Activated gamma-delta T cell treated with Interleukin-2 at 50 U/mL for 16 hours (primary cell): ENCODE measurements at regions not wholly inside any gene's neighbourhood (a gene's known extent, or its start where the extent isn't known, plus 50 kb on each side); places are given as distances from the start of the nearest gene placed in this dataset.
"Not testable (repeated sequence)": the region's sequence is repeated elsewhere in the genome, so short reads cannot be mapped to it uniquely, and the experiment has no call there.

ENCODE experiments used
- DNase-seq: peaks from one replicate; pipeline ENCODE4 v3.0.0-alpha.2; 2020

DNA sequence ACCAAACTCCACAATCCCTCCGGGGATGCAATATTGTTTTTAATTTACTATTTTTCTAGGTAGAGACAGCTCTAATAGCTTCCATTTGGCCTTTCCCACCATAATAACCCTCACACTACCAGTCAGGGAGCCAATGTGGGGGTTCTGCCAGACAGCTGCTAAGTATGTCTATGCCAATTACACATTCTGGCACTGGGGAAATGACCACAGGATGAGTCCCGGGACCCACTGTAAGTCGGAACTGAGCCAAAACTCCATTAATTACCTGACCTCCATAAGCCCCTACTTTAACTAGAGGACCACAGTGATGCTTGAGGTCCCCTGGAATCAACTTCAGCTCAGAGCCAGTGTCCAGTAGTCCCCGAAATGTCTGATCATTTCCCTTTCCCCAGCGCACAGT, 95.2 kb upstream of the USP25 start:
- DNase-seq: not testable (repeated sequence)

DNA sequence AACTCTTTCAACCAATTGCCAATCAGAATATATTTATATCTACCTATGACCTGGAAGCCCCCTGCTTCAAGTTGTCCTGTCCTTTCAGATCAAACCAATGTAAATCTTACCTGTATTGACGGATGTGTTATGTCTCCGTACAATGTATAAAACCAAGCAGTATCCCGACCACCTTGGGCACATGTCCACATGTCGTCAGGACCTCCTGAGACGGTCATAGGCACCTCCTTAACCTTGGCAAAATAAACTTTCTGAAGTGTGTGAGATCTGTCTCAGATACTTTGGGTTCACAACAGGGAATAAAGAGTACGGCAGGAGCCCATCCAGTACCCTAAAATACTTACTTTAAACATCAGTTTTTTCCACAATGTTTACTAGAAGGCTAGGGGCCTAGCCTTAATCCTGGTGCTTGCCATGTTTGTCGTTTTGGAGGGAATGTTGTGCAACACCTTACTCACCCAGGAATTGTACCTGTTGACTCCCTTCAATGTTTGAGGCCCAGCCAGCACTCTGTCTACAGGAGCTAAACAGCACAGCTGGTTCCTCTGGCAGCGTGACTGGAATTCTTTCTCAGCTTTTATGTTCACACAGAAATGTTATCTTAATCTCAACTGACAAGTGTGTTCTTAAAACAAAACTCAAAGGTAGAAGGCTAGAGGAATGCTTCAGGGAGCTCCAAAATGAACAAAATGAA, 90.8 kb upstream of the USP25 start:
- no peak for DNase-seq

DNA sequence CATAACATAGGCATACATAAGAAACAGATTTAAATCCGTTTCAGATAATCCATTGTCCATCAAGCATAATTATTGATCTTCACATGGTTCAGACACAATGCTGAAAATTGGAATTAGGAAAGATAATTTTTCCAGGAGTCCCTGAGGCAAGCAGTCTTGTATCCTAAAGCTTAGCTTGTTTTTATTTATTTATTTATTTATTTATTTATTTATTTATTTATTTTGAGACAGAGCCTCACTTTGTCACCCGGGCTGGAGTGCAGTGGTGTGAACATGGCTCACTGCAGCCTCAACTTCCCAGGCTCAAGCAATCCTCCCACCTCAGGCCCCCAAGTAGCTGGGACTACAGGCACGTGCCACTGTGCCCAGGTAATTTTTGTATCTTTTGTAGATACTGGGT, 89.7 kb upstream of the USP25 start:
- DNase-seq: not testable (repeated sequence)

DNA sequence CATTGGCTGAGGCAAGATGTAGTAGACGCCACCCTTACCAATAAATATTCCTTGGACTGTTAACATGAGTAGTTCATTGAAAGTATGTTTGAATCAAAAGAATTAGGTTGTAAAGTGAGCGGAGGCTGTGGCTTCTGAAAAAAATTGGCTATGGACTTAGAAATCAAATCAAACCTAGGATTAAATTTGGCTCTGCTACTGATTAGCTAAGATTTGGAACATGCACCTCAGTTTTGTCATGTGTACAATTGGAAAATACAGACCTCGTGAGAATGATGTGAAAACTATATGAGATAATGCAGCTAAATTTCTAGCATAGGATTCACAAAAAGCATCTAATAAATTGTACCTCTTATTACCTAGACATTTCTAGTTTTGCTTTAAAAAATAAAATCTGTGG, 85.3 kb upstream of the USP25 start:
- no peak for DNase-seq

DNA sequence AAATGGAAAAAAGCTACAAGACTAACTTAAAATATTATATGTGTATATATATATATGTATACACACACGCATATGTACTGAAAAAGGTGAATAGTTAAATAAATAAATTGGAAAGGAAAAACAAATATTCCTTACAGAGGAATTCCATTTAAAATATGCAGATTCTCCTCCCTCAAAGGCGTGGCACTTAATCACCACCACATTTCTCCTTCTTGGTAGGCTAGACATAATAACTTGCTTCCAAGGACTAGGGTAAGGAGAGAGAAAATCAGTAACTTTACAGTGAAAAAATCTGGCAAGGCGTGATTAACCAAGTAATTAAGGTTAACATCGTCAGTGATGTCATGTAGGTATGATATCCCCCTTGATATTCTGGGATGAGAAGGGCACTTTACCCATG, 84.0 kb upstream of the USP25 start:
- no peak for DNase-seq

DNA sequence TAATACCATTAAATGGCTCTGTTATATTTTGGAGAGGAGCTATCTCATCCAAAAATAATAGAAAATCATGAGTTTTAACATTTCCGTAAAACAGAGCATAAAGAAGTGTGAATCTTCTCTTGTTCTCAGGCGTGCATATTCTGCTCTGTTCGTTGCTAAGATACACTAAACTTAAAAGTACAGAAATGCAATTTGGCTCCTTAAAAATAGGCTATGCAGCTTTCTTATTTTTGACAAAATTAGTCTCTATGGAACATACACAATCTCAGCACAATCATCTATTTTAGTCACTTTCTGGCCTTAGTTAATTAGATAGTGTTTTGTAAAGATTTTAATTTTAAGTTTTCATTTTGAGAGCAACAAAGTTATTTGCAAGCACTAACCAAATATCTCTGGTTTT, 79.0 kb upstream of the USP25 start:
- no peak for DNase-seq

DNA sequence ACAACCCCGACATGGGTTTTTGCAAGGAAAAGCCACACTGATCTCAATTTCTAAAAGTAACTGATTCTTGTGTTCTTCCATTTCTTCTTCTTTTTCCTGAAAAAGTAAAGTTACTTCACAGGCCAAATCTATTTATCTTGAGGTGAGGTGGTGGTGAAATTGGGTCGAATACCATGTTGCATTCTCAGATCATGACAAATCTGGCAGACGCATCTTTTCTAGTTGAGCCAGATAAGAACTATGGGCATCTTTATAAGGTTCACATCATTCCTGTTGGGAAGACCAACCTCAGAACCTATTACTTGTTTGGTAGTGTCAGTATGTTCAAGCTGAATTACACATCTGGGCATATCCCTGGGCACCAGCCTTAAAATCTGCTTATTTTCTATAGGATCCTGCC, 78.6 kb upstream of the USP25 start:
- no peak for DNase-seq

DNA sequence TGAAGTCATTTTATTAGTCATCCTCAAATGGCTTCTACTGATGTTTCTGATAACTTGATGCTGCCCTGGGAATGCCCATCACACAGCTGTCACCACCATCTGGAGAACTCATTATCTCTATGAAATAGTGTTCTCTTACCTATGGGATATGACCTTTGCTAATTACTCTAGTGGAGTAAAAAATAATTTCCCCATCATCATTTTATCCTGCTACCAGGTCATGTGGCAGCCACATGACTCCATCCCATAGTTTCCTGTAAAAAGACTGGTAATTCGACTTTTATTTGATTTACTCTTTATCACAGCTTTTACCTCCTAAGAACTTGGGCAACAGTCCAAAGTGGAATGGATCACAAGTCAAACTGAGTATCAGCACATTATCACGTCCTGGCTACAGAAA, 76.1 kb upstream of the USP25 start:
- no peak for DNase-seq

DNA sequence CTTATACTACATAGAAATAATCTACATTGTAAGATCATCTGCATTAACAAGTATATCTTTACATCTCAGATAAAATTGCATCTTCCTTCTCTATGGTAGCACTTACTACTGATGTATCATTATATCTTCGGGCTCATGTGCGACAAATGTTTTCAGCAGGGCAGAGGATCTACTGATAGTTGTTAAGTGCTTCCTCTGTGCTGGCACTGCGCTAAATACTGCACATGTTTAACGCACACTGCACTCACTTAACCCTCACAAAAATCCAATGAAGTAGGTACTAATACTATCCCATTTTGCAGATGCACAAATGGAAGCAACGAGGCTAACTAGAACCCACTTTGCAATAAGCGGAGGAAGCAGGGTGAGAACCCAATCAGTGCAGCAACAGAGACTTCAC, 75.6 kb upstream of the USP25 start:
- DNase-seq: no peak

DNA sequence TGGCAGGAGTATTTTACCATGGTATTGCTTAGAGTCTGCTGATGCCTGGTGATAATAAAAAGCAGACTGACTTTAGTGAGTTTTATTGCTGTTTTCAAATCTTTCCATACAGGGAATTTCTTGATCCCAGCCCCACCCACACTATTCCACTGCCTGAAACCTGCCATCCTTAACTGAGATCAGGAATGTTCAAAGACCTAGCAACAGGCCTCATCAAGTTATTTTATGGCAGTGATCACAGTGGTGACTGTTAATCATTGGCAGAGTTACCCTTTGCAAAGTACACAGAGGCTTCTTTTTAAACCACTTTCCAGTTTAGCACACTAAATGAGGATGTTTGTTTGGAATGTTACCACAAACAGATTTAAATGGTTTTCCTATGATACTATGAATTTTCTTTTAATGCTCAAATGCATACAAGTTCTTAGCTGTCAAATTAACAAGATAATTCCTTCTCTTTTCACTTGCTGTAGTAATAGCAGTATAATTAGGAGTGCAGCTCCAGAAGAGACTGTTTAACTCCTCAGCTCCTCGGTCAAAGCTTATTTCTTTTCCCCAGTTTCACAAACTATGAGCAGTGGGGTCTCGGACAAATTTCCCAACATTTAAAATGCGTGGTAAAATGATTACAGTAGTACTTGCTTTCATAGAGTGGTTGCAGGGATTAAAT, 69.9 kb upstream of the USP25 start:
- no peak for DNase-seq

DNA sequence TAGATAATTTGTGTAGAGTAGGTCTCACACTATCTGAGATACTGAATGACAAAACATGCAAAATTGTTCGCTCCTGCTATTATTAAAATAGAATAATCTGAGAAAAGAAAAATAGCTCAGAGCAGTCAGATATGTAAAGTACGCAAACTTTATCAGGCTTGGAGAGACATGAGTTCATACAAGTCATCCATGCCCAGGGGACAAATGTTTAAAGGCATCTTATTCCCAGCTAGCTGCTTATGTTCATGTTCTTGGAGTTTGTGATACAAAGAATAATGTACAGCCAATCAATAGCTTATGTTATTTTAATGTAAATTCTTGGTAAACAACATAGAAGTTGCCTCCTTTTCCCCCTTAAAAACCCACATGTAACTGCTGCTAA, 69.4 kb upstream of the USP25 start:
- DNase-seq: no peak

DNA sequence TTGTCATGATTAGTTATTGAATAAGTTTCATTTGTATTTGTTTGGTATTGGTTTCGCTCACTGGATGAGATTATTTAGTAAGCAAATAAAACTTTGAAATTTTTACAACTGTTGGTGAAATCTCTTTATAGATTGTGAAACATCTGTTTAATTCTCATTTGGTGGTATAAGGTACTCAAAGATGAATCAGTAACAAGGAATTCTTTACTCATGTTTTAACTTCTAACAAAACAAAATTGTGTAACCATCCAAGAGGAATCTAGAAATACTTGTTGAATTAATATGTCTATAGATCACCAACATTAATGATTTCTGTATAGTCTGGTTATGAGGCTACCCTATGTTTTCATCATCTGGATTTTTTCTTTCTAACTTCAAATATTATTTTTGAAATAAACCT, 62.8 kb upstream of the USP25 start:
- DNase-seq: no peak

DNA sequence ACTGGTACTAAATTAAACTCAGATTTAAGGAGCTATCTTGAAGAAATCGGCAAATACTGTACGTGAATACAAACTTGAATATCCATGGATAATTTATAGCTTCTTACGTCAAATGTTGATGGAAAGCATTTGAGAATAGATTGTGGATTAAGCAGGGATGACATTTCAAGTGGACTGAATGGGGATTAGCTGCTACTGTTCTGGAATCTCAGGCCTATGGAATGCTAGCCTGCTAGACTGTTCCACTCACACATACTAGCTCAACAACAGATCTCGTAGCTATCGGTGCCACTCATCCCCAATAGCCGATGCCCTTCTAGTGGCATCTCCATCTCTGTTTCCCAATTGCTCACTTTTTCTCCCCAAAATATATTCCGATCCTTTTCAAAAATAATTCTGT, 62.0 kb upstream of the USP25 start:
- no peak for DNase-seq

DNA sequence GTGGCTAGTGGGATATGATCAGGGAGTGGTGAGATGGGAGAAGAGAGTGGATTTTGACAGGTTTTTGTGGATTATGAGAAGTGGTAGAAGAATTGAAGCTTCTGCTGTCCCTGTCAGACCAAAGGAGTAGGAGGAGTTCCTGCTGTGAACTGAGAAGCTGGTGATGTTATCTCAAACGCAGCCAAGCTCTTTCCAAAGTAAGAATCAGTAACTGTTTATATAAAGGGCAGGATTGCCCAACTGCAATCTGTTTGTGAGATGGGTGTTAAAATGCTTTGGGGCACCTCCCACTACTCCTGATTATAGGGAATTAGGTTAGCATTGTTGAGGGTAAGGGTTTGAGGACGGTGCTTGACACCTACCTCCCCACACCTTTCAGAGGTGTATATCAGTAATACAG, 60.5 kb upstream of the USP25 start:
- DNase-seq: no peak

DNA sequence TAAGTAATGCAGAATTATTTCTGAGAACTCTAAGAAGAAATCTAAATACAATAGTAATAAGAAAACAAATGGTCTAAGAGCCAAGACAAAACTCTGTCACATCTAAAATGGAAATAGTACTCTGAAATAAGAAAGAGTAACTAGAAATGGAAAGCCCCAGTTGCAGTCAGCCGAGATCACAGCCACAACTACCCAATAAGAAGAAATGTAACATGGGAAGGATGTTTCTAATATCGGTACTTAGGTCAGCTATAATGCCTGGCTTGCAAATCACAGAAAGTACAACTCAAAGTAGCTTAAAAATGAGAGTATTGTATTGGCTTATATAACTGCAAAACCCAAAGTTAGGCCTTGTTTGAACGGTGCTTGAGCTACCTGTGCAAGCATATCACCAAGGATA, 58.6 kb upstream of the USP25 start:
- DNase-seq: no peak

DNA sequence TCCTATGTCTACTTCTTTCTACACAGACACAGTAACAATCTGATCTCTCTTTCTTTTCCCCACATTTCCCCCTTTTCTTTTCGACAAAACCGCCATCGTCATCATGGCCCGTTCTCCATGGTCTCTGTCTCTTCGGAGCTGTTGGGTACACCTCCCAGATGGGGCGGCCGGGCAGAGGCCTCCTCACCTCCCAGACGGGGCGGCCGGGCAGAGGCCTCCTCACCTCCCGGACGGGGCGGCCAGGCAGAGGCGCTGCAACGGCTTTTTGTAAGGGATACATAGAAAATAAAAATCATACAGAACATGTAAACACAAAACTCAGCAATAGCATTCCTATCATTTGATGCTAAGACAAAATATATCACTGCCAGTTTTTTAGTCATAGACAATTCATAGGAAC, 57.2 kb upstream of the USP25 start:
- not testable (repeated sequence) for DNase-seq

DNA sequence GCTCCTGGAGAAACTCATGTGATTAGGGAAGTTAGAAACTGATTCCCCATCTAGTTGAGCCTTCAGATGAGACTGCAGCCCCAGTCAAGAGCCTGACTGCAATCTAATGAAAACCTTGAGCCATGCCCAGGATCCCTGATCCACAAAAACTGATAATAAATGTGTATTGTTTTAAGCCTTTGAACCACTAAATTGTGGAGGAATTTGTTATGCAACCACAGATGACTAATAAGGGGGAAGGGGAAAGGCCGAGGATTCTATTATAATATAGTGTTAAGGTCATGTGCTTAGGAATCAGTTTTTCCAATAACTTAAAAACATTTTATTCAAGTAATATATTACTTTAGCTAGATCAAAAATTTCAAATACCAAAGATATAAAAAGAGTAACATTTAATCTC, 52.8 kb upstream of the USP25 start:
- no peak for DNase-seq

DNA sequence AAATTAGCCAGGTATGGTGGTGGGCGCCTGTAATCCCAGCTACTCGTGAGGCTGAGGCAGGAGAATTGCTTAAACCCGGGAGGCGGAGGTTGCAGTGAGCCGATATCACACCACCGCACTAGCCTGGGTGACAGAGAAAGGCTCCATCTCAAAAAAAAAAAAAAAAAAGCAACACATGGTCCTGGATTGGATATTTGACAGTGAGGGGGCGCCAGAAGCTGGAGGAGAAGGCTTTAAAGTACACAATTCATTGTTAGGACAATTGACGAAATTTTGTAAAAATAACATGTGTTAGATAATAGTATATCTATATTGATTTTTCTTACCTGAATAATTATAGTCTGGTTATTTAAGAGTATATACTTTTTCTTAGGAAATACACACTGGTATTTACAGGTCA, 50.2 kb upstream of the USP25 start:
- no peak for DNase-seq
